ENCODE measurements at regions not wholly inside any gene's neighbourhood (a gene's known extent, or its start where the extent isn't known, plus 50 kb on each side); places are given as distances from the start of the nearest gene placed in this dataset.

- TF ChIP-seq ZNF561 (tag by site-specific recombination; IDR thresholded peaks at IDR 0.05; ENCODE audit: borderline replicate concordance) (no peak), ZNF585B (tag by site-specific recombination; IDR thresholded peaks at IDR 0.05) (no peak), ZNF707 (tag by site-specific recombination; IDR thresholded peaks at IDR 0.05) (no peak)
Measured at GRCh38 chr4:14361084-14361483, 641.2 kb upstream of the CPEB2 start (continued).

- POLR2A ChIA-PET: no interaction called here
- TF ChIP-seq ZBTB10 (tag by site-specific recombination; IDR thresholded peaks at IDR 0.05) (no peak), ZNF571 (tag by site-specific recombination; IDR thresholded peaks at IDR 0.05) (no peak), ZBTB17 (tag by site-specific recombination; IDR thresholded peaks at IDR 0.05) (no peak), ZNF239 (tag by site-specific recombination; IDR thresholded peaks at IDR 0.05) (no peak), GLIS2 (tag by site-specific recombination; IDR thresholded peaks at IDR 0.05) (no peak), FEZF1 (tag by site-specific recombination; IDR thresholded peaks at IDR 0.05) (no peak), ZNF560 (tag by site-specific recombination; IDR thresholded peaks at IDR 0.05; ENCODE audit: borderline replicate concordance) (no peak), ZNF335 (tag by site-specific recombination; conservative IDR thresholded peaks at IDR 0.05) (no peak), ZNF530 (tag by site-specific recombination; IDR thresholded peaks at IDR 0.05; ENCODE audit: low read depth) (no peak), ZNF610 (tag by site-specific recombination; IDR thresholded peaks at IDR 0.05; ENCODE audit: borderline replicate concordance) (no peak), ZNF791 (tag by site-specific recombination; IDR thresholded peaks at IDR 0.05) (no peak), ZFP3 (tag by site-specific recombination; IDR thresholded peaks at IDR 0.05; ENCODE audit: low read depth) (no peak)
- TF ChIP-seq, protein P1, sequence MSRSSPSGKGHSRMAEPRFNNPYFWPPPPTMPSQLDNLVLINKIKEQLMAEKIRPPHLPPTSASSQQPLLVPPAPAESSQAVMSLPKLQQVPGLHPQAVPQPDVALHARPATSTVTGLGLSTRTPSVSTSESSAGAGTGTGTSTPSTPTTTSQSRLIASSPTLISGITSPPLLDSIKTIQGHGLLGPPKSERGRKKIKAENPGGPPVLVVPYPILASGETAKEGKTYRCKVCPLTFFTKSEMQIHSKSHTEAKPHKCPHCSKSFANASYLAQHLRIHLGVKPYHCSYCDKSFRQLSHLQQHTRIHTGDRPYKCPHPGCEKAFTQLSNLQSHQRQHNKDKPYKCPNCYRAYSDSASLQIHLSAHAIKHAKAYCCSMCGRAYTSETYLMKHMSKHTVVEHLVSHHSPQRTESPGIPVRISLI (tag by site-specific recombination; IDR thresholded peaks at IDR 0.05): no peak
- Histone ChIP-seq H3K9me3 (ENCODE audit: control insufficient read depth, insufficient read depth, low read depth, low read length) (no peaks in the 10 kb centered on the region), H3K4me3 (ENCODE audit: low read depth, low read length) (no peak overlapping the region), H3K4me1 (ENCODE audit: control insufficient read depth, insufficient read depth, low read length) (no peaks in the 10 kb centered on the region), H3K36me3 (ENCODE audit: control insufficient read depth in 2 of 2, insufficient read depth in 1 of 2, low read length in 2 of 2) (no peaks in the 10 kb centered on the region), H3K27ac (ENCODE audit: extremely low read depth, low read depth, low read length) (no peak overlapping the region)
- CTCF ChIA-PET: no interaction called here
Measured at GRCh38 chr4:14362385-14362784, 639.9 kb upstream of the CPEB2 start.

GRCh38 chr4:14364953-14365536 lies 637.2 kb upstream of the CPEB2 start:
- POLR2A ChIA-PET: no interaction called here
- H3K4me1 ChIP-seq (ENCODE audit: control insufficient read depth, insufficient read depth, low read length): no peaks in the 10 kb centered on the region
- no peaks in the 10 kb centered on the region for H3K36me3 ChIP-seq (ENCODE audit: control insufficient read depth in 2 of 2, insufficient read depth in 1 of 2, low read length in 2 of 2)
- no peak overlapping the region for H3K27ac ChIP-seq (ENCODE audit: extremely low read depth, low read depth, low read length)
- CTCF ChIA-PET: no interaction called here
- no peak overlapping the region for H3K4me3 ChIP-seq (ENCODE audit: low read depth, low read length)
- no peaks in the 10 kb centered on the region for H3K9me3 ChIP-seq (ENCODE audit: control insufficient read depth, insufficient read depth, low read depth, low read length)
- TF ChIP-seq ZNF423 (tag by site-specific recombination; IDR thresholded peaks at IDR 0.05) (no peak), ZNF394 (tag by site-specific recombination; IDR thresholded peaks at IDR 0.05; ENCODE audit: borderline replicate concordance) (no peak), ZNF416 (tag by site-specific recombination; IDR thresholded peaks at IDR 0.05) (no peak), ZSCAN16 (tag by site-specific recombination; IDR thresholded peaks at IDR 0.05) (no peak), ZNF140 (tag by site-specific recombination; IDR thresholded peaks at IDR 0.05) (no peak), SCRT2 (tag by site-specific recombination; IDR thresholded peaks at IDR 0.05) (no peak), ZNF23 (tag by site-specific recombination; IDR thresholded peaks at IDR 0.05; ENCODE audit: borderline replicate concordance) (no peak), BCL6B (tag by site-specific recombination; IDR thresholded peaks at IDR 0.05) (no peak), ATF2 (tag by site-specific recombination; IDR thresholded peaks at IDR 0.05; ENCODE audit: low read depth) (no peak), ZNF843 (tag by site-specific recombination; IDR thresholded peaks at IDR 0.05) (no peak), BCL11A (tag by site-specific recombination; IDR thresholded peaks at IDR 0.05; ENCODE audit: low read depth) (no peak)
- TF ChIP-seq, protein P2, sequence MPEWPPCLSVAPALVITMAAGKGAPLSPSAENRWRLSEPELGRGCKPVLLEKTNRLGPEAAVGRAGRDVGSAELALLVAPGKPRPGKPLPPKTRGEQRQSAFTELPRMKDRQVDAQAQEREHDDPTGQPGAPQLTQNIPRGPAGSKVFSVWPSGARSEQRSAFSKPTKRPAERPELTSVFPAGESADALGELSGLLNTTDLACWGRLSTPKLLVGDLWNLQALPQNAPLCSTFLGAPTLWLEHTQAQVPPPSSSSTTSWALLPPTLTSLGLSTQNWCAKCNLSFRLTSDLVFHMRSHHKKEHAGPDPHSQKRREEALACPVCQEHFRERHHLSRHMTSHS (tag by site-specific recombination; IDR thresholded peaks at IDR 0.05): no peak

All from HEK293 (cell line).